HepG2 (cell line): ENCODE measurements at regions not wholly inside any gene's neighbourhood (a gene's known extent, or its start where the extent isn't known, plus 50 kb on each side); places are given as distances from the start of the nearest gene placed in this dataset.

Source experiments
- ATAC-seq: fragments of 200-7000 bp; cut with Tn5 transposase; 3 replicates; pipeline ENCODE4 v1.9.1; 2020; ENCODE audit warnings: mild to moderate bottlenecking, moderate library complexity
- BruUV-seq: library from RNA; stranded (reverse); fragments of 400-500 nt; replicated peaks from 2 replicates; lab custom pipeline; 2021; lab: Mats Ljungman, UMichigan
- CTCF ChIA-PET: fragments of 300-600 bp; formaldehyde crosslinking; extraction: SDS; loops from one replicate; lab custom pipeline; 2021; ENCODE audit warnings: low total read pairs, inconsistent platforms, low intra/inter-chr PET ratio; lab: Yijun Ruan, JAX
- POLR2A ChIA-PET: fragments of 350-600 bp; sonication (Branson Sonifier 250); formaldehyde crosslinking; loops from one replicate; lab custom pipeline; 2020; ENCODE audit warnings: antibody characterized with exemption, inconsistent platforms; lab: Yijun Ruan, JAX
- DNase-seq: peaks from one replicate; pipeline ENCODE4 v3.0.0-alpha.2; 2015; ENCODE audit warnings: low spot score
- FAIRE-seq: peaks from 3 replicates; lab custom pipeline; 2011; peaks lifted over from hg19 to GRCh38; lab: Jason Lieb, UNC
- H2AFZ ChIP-seq: one replicate; pipeline ENCODE4 v1.6.1; 2011; ENCODE audit warnings: low read length, inconsistent platforms
- H3K27ac ChIP-seq: fragments of 300-600 bp; 3 replicates; pipeline ENCODE4 v1.8.0; 2011; ENCODE audit warnings: mixed run types, mild to moderate bottlenecking, mixed read lengths, low read length, inconsistent platforms; ENCODE audit not compliant: insufficient read depth; ENCODE audit errors: extremely low read length
- H3K27me3 ChIP-seq, 2 experiments: fragments of 200-600 bp in 1 of 2; 2 replicates in 1 of 2; 3 replicates in 1 of 2; pipeline versions ENCODE4 v1.6.0 to v1.8.0; 2011; ENCODE audit warnings: low read length in 2 of 2, mild to moderate bottlenecking in 2 of 2, moderate library complexity in 2 of 2, inconsistent platforms in 1 of 2; ENCODE audit not compliant: insufficient read depth in 2 of 2, control insufficient read depth in 1 of 2
- H3K36me3 ChIP-seq, 2 experiments: fragments of 200-600 bp in 1 of 2; replicated peaks in 1 of 2; 2 replicates in 1 of 2; 3 replicates in 1 of 2; pipeline versions ENCODE4 v1.5.1 to v1.8.0; 2011; ENCODE audit warnings: low read length in 2 of 2, inconsistent platforms in 1 of 2; ENCODE audit not compliant: insufficient read depth in 2 of 2, control insufficient read depth in 1 of 2
- H3K4me1 ChIP-seq: 2 replicates; pipeline ENCODE4 v1.5.1; 2012; ENCODE audit warnings: low read length, inconsistent platforms; ENCODE audit not compliant: insufficient read depth
- H3K4me2 ChIP-seq: 2 replicates; pipeline ENCODE4 v1.6.0; 2011; ENCODE audit warnings: low read depth, low read length, inconsistent platforms
- H3K4me3 ChIP-seq, 3 experiments: fragments of 200-600 bp in 1 of 3; sonication (generic), shearing (Covaris generic) in 1 of 3; replicated peaks in 1 of 3; 2 replicates each; pipeline ENCODE4 v1.5.1; 2011 to 2016; ENCODE audit warnings: low read length in 3 of 3, inconsistent platforms in 2 of 3, low read depth in 2 of 3, mild to moderate bottlenecking in 2 of 3, control low read depth in 1 of 3, mixed read lengths in 1 of 3; ENCODE audit not compliant: insufficient read depth in 1 of 3
- H3K79me2 ChIP-seq: one replicate; pipeline ENCODE4 v1.6.1; 2011; ENCODE audit warnings: low read length, inconsistent platforms; ENCODE audit not compliant: insufficient read depth
- H3K9ac ChIP-seq: 2 replicates; pipeline ENCODE4 v1.6.0; 2011; ENCODE audit warnings: mild to moderate bottlenecking, low read depth, low read length, inconsistent platforms; ENCODE audit not compliant: insufficient read depth
- H3K9me3 ChIP-seq: 2 replicates; pipeline ENCODE4 v1.5.1; 2012; ENCODE audit warnings: mild to moderate bottlenecking, low read length
- H4K20me1 ChIP-seq: 2 replicates; pipeline ENCODE4 v1.6.0; 2011; ENCODE audit warnings: inconsistent platforms, mild to moderate bottlenecking, low read length, moderate library complexity; ENCODE audit not compliant: insufficient read depth
- ARNT ChIP-seq: fragments of 450-650 bp; IDR thresholded peaks from 2 replicates; pipeline ENCODE4 v1.6.1; 2017
- ATF1 ChIP-seq: IDR thresholded peaks from 2 replicates; pipeline ENCODE4 v1.6.1; 2016; ENCODE audit warnings: mild to moderate bottlenecking, control low read depth
- BORCS8-MEF2B ChIP-seq: sonication (generic); formaldehyde crosslinking; IDR thresholded peaks from 2 replicates; pipeline ENCODE4 v1.8.0; 2022; ENCODE audit warnings: mild to moderate bottlenecking, missing genetic modification reagents
- EED ChIP-seq: sonication (generic); formaldehyde crosslinking; IDR thresholded peaks from 2 replicates; pipeline ENCODE4 v1.5.0; 2020; ENCODE audit warnings: mild to moderate bottlenecking, missing genetic modification reagents
- KLF12 ChIP-seq: sonication (generic); formaldehyde crosslinking; IDR thresholded peaks from 2 replicates; pipeline ENCODE4 v1.4.0; 2020; ENCODE audit warnings: missing genetic modification reagents, borderline replicate concordance
- MED13 ChIP-seq: sonication (generic); formaldehyde crosslinking; IDR thresholded peaks from 2 replicates; pipeline ENCODE4 v1.5.0; 2020; ENCODE audit warnings: missing genetic modification reagents
- MTA3 ChIP-seq: sonication (generic); formaldehyde crosslinking; IDR thresholded peaks from 2 replicates; pipeline ENCODE4 v1.4.0; 2020; ENCODE audit warnings: missing genetic modification reagents
- PTBP1 ChIP-seq: fragments of 200-400 bp; formaldehyde crosslinking; IDR thresholded peaks from 2 replicates; pipeline ENCODE4 v1.6.1; 2018; ENCODE audit warnings: low read length, low read depth; ENCODE audit not compliant: poor library complexity, severe bottlenecking
- STAT6 ChIP-seq: sonication (generic); formaldehyde crosslinking; IDR thresholded peaks from 2 replicates; pipeline ENCODE4 v1.4.0; 2020; ENCODE audit warnings: missing genetic modification reagents, mild to moderate bottlenecking, borderline replicate concordance
- SYNCRIP ChIP-seq: fragments of 200-400 bp; formaldehyde crosslinking; IDR thresholded peaks from 2 replicates; pipeline ENCODE4 v1.6.1; 2018; ENCODE audit warnings: mild to moderate bottlenecking, low read depth, low read length; ENCODE audit not compliant: insufficient read depth
- THAP11 ChIP-seq: IDR thresholded peaks from 2 replicates; pipeline ENCODE4 v1.6.1; 2016; ENCODE audit warnings: missing biosample characterization, missing genetic modification reagents
- YY1 ChIP-seq: IDR thresholded peaks from 2 replicates; pipeline ENCODE4 v1.6.1; 2011; ENCODE audit warnings: low read length, low read depth, moderate library complexity, mild to moderate bottlenecking; ENCODE audit not compliant: insufficient read depth, insufficient replicate concordance
- ZNF121 ChIP-seq: sonication (generic); formaldehyde crosslinking; IDR thresholded peaks from 2 replicates; pipeline ENCODE4 v1.5.0; 2020; ENCODE audit warnings: mild to moderate bottlenecking, missing genetic modification reagents
- ZNF136 ChIP-seq: sonication (generic); formaldehyde crosslinking; IDR thresholded peaks from 2 replicates; pipeline ENCODE4 v1.8.1; 2022; ENCODE audit warnings: low read depth, mild to moderate bottlenecking, moderate library complexity, missing genetic modification reagents
- ZNF205 ChIP-seq: IDR thresholded peaks from 2 replicates; pipeline ENCODE4 v1.6.1; 2018; ENCODE audit warnings: missing biosample characterization, missing genetic modification reagents
- ZNF615 ChIP-seq: sonication (generic); formaldehyde crosslinking; IDR thresholded peaks from 2 replicates; pipeline ENCODE4 v1.5.0; 2020; ENCODE audit warnings: mild to moderate bottlenecking, missing genetic modification reagents, borderline replicate concordance
- ZNF891 ChIP-seq: sonication (generic); formaldehyde crosslinking; IDR thresholded peaks from 2 replicates; pipeline ENCODE4 v1.5.0; 2020; ENCODE audit warnings: mild to moderate bottlenecking, missing genetic modification reagents
- ZSCAN21 ChIP-seq: sonication (generic); formaldehyde crosslinking; IDR thresholded peaks from 2 replicates; pipeline ENCODE4 v1.8.0; 2022; ENCODE audit warnings: mild to moderate bottlenecking, missing genetic modification reagents, moderate library complexity, borderline replicate concordance
- WGBS: methylation state at CpG from one replicate; pipeline ENCODE4 v1.1.6; 2017; ENCODE audit warnings: low lambda C conversion rate; 5-methylcytosine and 5-hydroxymethylcytosine counted together
- in situ Hi-C: cut with HindIII; loops from 2 replicates; pipeline ENCODE4 v1.10.0; 2017; ENCODE audit warnings: low pct_unique_long_range_greater_than_20kb; ENCODE audit not compliant: extremely low pct_ligation_motif_present
- intact Hi-C: fragments of 100-400 bp; cut with micrococcal nuclease; formaldehyde crosslinking; loops from one replicate; pipeline ENCODE4 v1.10.0; 2022; ENCODE audit not compliant: unreplicated experiment
- TF ChIP-seq, protein P1 (sequence below): sonication (generic); formaldehyde crosslinking; IDR thresholded peaks from 2 replicates; pipeline ENCODE4 v1.4.0; 2020; ENCODE audit warnings: missing genetic modification reagents, borderline replicate concordance
- TF ChIP-seq, protein P2 (sequence below): sonication (generic); formaldehyde crosslinking; IDR thresholded peaks from 2 replicates; pipeline ENCODE4 v1.5.1; 2020; ENCODE audit warnings: mild to moderate bottlenecking, missing genetic modification reagents, moderate library complexity

DNA sequence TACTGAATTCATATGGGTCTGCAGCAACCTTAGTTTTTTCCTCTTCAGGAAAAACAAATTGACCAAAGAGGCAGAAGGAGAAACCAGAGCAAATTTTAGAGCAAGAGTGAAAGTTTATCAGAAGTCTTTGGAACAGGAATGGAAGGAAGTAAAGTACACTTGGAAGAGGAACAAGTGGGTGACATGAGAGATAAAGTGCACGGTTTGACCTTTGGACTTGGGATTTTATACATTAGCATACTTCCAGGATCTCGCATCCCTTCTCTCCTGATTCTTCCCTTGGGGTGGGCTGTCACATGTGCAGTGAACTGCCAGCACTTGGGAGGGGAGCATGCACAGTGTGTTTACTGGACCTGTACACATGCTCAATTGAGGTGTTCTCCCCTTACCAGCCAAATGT lies 754.8 kb upstream of the ADAMTS5 start:
- Histone ChIP-seq H3K27ac (no peak overlapping the region), H3K9me3 (peaks cover 83% of the 10 kb centered on the region), H3K4me3 (no peak overlapping the region), H3K27me3 (no peaks in the 10 kb centered on the region; a peak in 1 of 5 replicates), H3K36me3 (no peaks in the 10 kb centered on the region), H2AFZ (no peak overlapping the region), H3K9ac (no peak overlapping the region), H4K20me1 (no peaks in the 10 kb centered on the region), H3K79me2 (no peaks in the 10 kb centered on the region)
- 0% methylated on average over 2 of the region's 2 CpGs for WGBS
- CTCF ChIA-PET, result no interaction called here
- POLR2A ChIA-PET, result no interaction called here
- no TSS peak for BruUV-seq
- FAIRE-seq (no peak), ATAC-seq (no peak), DNase-seq (no peak)
- in situ Hi-C loops (no loop called here), intact Hi-C loops (no loop called here)
- TF ChIP-seq BORCS8-MEF2B (CRISPR knock-in tag) (no peak), KLF12 (no peak), ATF1 (CRISPR knock-in tag) (no peak), ZNF136 (no peak), ZNF205 (CRISPR knock-in tag) (no peak), MED13 (no peak), EED (CRISPR knock-in tag) (no peak), THAP11 (no peak), ZNF891 (CRISPR knock-in tag) (no peak), ZNF615 (CRISPR knock-in tag) (no peak), YY1 (no peak), STAT6 (CRISPR knock-in tag) (no peak), ZNF121 (CRISPR knock-in tag) (no peak), ARNT (no peak), PTBP1 (no peak), SYNCRIP (no peak), ZSCAN21 (CRISPR knock-in tag) (no peak), MTA3 (CRISPR knock-in tag) (no peak)
- TF ChIP-seq, protein P1, sequence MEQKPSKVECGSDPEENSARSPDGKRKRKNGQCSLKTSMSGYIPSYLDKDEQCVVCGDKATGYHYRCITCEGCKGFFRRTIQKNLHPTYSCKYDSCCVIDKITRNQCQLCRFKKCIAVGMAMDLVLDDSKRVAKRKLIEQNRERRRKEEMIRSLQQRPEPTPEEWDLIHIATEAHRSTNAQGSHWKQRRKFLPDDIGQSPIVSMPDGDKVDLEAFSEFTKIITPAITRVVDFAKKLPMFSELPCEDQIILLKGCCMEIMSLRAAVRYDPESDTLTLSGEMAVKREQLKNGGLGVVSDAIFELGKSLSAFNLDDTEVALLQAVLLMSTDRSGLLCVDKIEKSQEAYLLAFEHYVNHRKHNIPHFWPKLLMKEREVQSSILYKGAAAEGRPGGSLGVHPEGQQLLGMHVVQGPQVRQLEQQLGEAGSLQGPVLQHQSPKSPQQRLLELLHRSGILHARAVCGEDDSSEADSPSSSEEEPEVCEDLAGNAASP (CRISPR knock-in tag), result no peak
- TF ChIP-seq, protein P2, sequence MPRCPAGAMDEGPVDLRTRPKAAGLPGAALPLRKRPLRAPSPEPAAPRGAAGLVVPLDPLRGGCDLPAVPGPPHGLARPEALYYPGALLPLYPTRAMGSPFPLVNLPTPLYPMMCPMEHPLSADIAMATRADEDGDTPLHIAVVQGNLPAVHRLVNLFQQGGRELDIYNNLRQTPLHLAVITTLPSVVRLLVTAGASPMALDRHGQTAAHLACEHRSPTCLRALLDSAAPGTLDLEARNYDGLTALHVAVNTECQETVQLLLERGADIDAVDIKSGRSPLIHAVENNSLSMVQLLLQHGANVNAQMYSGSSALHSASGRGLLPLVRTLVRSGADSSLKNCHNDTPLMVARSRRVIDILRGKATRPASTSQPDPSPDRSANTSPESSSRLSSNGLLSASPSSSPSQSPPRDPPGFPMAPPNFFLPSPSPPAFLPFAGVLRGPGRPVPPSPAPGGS, result no peak
- TF ChIP-seq, all 625 proteins: peak for 0
- Histone ChIP-seq H3K4me1 (no peaks in the 10 kb centered on the region), H3K4me2 (no peak overlapping the region)
